ENCODE measurements at regions not wholly inside any gene's neighbourhood (a gene's known extent, or its start where the extent isn't known, plus 50 kb on each side); places are given as distances from the start of the nearest gene placed in this dataset.
"Not testable (repeated sequence)": the region's sequence is repeated elsewhere in the genome, so short reads cannot be mapped to it uniquely, and the experiment has no call there.

DNA sequence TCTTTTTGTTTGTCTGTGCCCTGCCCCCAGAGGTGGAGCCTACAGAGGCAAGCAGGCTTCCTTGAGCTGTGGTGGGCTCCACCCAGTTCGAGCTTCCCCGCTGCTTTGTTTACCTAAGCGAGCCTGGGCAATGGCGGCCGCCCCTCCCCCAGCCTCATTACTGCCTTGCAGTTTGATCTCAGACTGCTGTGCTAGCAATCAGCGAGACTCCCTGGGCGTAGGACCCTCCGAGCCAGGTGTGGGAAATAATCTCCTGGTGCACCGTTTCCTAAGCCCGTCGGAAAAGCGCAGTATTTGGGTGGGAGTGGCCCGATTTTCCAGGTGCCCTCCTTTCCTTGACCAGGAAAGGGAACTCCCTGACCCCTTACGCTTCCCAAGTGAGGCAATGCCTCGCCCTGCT is 78.6 kb upstream of the HAND2 start:
- DNase-seq (ENCODE audit: low spot score): not testable (repeated sequence)

GRCh38 chr4:173591760-173592159 is 61.7 kb upstream of the HAND2 start:
- DNase-seq (ENCODE audit: low spot score): no peak

DNA sequence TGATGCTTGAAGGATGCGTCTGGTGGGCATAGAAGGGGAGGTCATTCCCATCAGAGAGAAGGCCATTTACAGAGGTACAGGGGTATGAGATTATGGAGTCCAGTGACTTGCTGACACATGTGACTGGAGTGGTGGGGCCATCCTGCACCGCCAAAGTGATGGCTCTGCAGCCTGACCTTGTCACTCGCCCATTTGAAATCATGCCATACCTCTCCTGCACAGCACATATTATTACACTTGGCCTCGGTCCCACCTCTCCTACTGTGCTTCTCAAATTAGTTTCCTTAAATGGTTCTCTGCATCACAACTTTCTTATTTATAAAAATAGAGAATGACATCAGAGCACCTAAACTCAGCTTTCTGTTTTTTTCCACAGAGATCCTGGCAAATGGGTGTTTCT is 60.7 kb upstream of the HAND2 start:
- DNase-seq (ENCODE audit: low spot score): no peak

- DNase-seq (ENCODE audit: low spot score): no peak
These were observed 56.0 kb upstream of the HAND2 start for GRCh38 chr4:173585876-173586572.

DNA sequence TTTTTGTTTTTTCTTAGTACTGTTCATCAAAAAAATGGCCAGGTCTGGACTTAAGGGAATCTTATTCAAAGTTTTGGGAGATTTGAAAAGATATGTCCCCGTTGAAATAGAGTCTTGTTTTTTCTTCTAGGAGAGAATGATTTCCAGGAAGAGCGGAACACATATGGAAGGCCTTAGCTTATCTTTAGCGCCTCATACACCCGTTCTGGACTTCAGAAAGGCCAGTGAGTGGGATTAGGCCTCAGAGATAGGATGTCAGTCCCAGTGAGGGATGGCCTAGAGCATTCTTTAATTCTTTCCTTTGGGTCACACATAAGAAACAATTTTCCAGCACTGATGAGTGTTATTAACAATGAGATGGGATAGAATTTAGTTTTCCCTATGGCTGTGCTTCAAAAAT is 54.5 kb upstream of the HAND2 start:
- DNase-seq (ENCODE audit: low spot score): no peak
